OCI-LY7 (cell line): ENCODE measurements at regions not wholly inside any gene's neighbourhood (a gene's known extent, or its start where the extent isn't known, plus 50 kb on each side); places are given as distances from the start of the nearest gene placed in this dataset.

Source experiments
- BruUV-seq: library from RNA; stranded (reverse); fragments of 400-500 nt; replicated peaks from 2 replicates; lab custom pipeline; 2021; lab: Mats Ljungman, UMichigan
- CTCF ChIA-PET: fragments of 300-600 bp; sonication (Branson Sonifier 250); formaldehyde crosslinking; loops from one replicate; lab custom pipeline; 2022; ENCODE audit warnings: antibody characterized with exemption; ENCODE audit not compliant: unreplicated experiment; lab: Charles Lee
- POLR2A ChIA-PET: fragments of 300-600 bp; sonication (Branson Sonifier 250); formaldehyde crosslinking; loops from one replicate; lab custom pipeline; 2022; ENCODE audit warnings: antibody characterized with exemption; lab: Charles Lee
- DNase-seq: peaks from one replicate; pipeline ENCODE4 v3.0.0-alpha.2; 2015; ENCODE audit warnings: low spot score
- H2AFZ ChIP-seq: fragments of 200-600 bp; sonication (generic), shearing (Covaris generic); 2 replicates; pipeline ENCODE4 v1.6.1; 2014; ENCODE audit warnings: mild to moderate bottlenecking, antibody characterized with exemption, low read length, moderate library complexity
- H3K27ac ChIP-seq: fragments of 200-600 bp; sonication (generic); 2 replicates; pipeline ENCODE4 v1.5.1; 2014; ENCODE audit warnings: mixed run types, low read depth, mild to moderate bottlenecking, moderate library complexity, low read length, inconsistent platforms; ENCODE audit not compliant: poor library complexity, severe bottlenecking
- H3K36me3 ChIP-seq: fragments of 200-600 bp; sonication (generic); 2 replicates; pipeline ENCODE4 v1.6.1; 2014; ENCODE audit warnings: mild to moderate bottlenecking, antibody characterized with exemption, low read length, moderate library complexity, mixed read lengths; ENCODE audit not compliant: insufficient read depth
- H3K4me1 ChIP-seq: fragments of 200-600 bp; sonication (generic); 2 replicates; pipeline ENCODE4 v1.5.1; 2014; ENCODE audit warnings: mild to moderate bottlenecking, low read length; ENCODE audit not compliant: insufficient read depth, poor library complexity, severe bottlenecking
- H3K4me2 ChIP-seq: fragments of 200-600 bp; sonication (generic); 2 replicates; pipeline ENCODE4 v1.6.1; 2014; ENCODE audit warnings: mild to moderate bottlenecking, low read length
- H3K4me3 ChIP-seq: fragments of 200-600 bp; sonication (generic); 2 replicates; pipeline ENCODE4 v1.5.1; 2014; ENCODE audit warnings: mild to moderate bottlenecking, low read depth, low read length; ENCODE audit not compliant: poor library complexity, severe bottlenecking
- H3K79me2 ChIP-seq: fragments of 200-600 bp; sonication (generic); 2 replicates; pipeline ENCODE4 v1.6.1; 2016; ENCODE audit warnings: low read depth, mild to moderate bottlenecking, low read length, moderate library complexity, mixed read lengths; ENCODE audit not compliant: insufficient read depth
- H3K9me2 ChIP-seq: fragments of 200-600 bp; sonication (generic); 2 replicates; pipeline ENCODE4 v1.6.1; 2016; ENCODE audit warnings: mild to moderate bottlenecking, low read length, mixed read lengths; ENCODE audit not compliant: insufficient read depth
- H3K9me3 ChIP-seq: fragments of 200-600 bp; sonication (generic); 2 replicates; pipeline ENCODE4 v1.6.1; 2014; ENCODE audit warnings: mild to moderate bottlenecking, mixed run types, low read length, mixed read lengths
- H4K20me1 ChIP-seq: fragments of 200-600 bp; sonication (generic); 2 replicates; pipeline ENCODE4 v1.6.1; 2014; ENCODE audit warnings: mild to moderate bottlenecking, antibody characterized with exemption, low read length, moderate library complexity, mixed read lengths; ENCODE audit not compliant: insufficient read depth
- CTCF ChIP-seq: fragments of 200-600 bp; sonication (generic); conservative IDR thresholded peaks from 2 replicates; pipeline ENCODE4 v1.5.1; 2014; ENCODE audit warnings: mild to moderate bottlenecking, antibody characterized with exemption, low read length, moderate library complexity, mixed read lengths
- EZH2phosphoT487 ChIP-seq: fragments of 200-600 bp; sonication (generic); IDR thresholded peaks from 2 replicates; pipeline ENCODE4 v1.6.1; 2018; ENCODE audit warnings: low read depth, borderline replicate concordance, mild to moderate bottlenecking, mixed run types, antibody characterized with exemption, low read length, moderate library complexity, mixed read lengths
- intact Hi-C: fragments of 100-400 bp; cut with micrococcal nuclease; formaldehyde crosslinking; loops from one replicate; pipeline ENCODE4 v1.10.0; 2022; ENCODE audit not compliant: unreplicated experiment

DNA sequence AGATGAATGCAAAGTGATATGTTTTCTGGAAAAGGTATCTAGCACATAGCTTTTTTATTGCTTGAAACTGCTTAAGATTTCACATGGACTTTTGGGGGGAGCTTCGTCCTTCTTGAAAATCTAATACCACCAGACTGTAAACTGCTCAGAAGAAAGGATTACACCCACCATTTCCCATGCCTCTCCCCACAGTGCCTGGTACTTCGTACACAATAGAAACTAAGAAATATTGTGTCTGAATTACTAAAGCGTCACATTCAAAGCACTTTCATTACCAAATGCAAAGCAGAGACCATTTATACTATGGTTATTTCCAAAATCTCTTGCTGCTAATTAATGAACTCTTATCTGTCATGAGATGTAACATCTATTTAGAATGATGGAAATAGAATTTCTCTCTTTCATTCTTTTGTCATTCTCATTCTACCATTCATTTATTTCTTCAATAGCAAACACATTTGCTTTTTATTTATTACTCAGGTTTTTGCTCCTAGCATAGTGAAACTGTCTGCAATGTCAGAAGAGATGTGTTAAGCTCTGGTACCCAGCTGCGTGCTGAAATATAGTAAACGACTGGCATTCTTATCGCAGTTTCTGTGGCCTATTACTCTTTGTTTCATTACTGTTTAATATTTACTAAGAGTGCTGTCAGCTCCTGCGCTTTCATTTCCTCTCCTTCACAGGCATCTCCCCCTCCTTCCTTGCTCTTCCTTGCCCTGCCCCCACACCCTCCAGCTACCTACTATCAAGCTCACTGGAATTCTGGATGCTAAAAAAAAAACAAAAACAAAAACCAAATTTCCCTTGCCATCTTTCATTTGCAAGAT lies 51.4 kb upstream of the RAPGEF2 start:
- Histone ChIP-seq H3K4me2 (peak overlapping the region; percentile 54), H3K9me2 (no peaks in the 10 kb centered on the region), H3K79me2 (no peaks in the 10 kb centered on the region), H3K27ac (no peak overlapping the region), H3K9me3 (no peaks in the 10 kb centered on the region), H3K4me3 (peak overlapping the region; percentile 22), H3K4me1 (peaks cover 21% of the 10 kb centered on the region), H2AFZ (peak overlapping the region; percentile 83; the same call in 1 of the 2 replicates), H3K36me3 (no peaks in the 10 kb centered on the region), H4K20me1 (no peaks in the 10 kb centered on the region)
- ChIA-PET POLR2A (interaction anchor here (0.7 to 1.0 kb wide), 3 partner anchors 11 to 340 kb away, joined by 3 to 5 read pairs (median 4); no protein-coding TSS in a partner anchor), CTCF (interaction anchor here (0.7 kb wide), 1 partner anchor 27 kb away, joined by 3 read pairs; no protein-coding TSS in a partner anchor)
- no TSS peak for BruUV-seq
- TF ChIP-seq EZH2phosphoT487, result no peak
- no peak for TF ChIP-seq CTCF
- DNase-seq, result no peak
- intact Hi-C loops, result no loop called here

DNA sequence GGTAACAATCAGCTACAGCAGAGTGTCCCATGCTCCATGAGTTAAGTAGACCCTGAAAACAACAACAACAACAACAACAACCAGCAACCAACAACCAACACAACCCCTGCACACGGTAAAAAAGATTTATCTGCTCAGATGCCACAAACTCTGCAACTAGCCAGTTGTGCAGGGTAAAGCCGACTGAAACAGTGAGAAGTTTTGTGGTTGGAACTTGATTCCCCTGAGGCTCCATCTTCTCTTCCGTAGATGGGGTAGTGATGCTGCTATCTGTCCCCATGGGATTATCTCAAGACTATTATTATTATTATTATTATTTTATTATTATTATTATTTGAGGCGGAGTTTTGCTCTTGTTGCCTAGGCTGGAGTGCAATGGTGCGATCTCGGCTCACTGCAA lies 50.6 kb upstream of the RAPGEF2 start:
- BruUV-seq, result no TSS peak
- no peak for TF ChIP-seq CTCF
- TF ChIP-seq EZH2phosphoT487, result no peak
- no peaks in the 10 kb centered on the region for H3K36me3 ChIP-seq
- ChIA-PET CTCF (interaction anchor here (0.7 kb wide), 1 partner anchor 28 kb away, joined by 3 read pairs; no protein-coding TSS in a partner anchor), POLR2A (interaction anchor here (0.7 kb wide), 1 partner anchor 36 kb away, joined by 3 read pairs; no protein-coding TSS in a partner anchor)
- H3K9me3 ChIP-seq, result no peaks in the 10 kb centered on the region
- no peak for DNase-seq
- no peaks in the 10 kb centered on the region for H3K79me2 ChIP-seq
- peak overlapping the region; percentile 83; the same call in 1 of the 2 replicates for H2AFZ ChIP-seq
- peak overlapping the region; percentile 54; the same call in 1 of the 2 replicates for H3K4me2 ChIP-seq
- H3K4me1 ChIP-seq, result peaks cover 24% of the 10 kb centered on the region
- H4K20me1 ChIP-seq, result no peaks in the 10 kb centered on the region
- no peaks in the 10 kb centered on the region for H3K9me2 ChIP-seq
- H3K27ac ChIP-seq, result no peak overlapping the region
- intact Hi-C loops, result no loop called here
- H3K4me3 ChIP-seq, result no peak overlapping the region
